ENCODE measurements at regions not wholly inside any gene's neighbourhood (a gene's known extent, or its start where the extent isn't known, plus 50 kb on each side); places are given as distances from the start of the nearest gene placed in this dataset.

DNA sequence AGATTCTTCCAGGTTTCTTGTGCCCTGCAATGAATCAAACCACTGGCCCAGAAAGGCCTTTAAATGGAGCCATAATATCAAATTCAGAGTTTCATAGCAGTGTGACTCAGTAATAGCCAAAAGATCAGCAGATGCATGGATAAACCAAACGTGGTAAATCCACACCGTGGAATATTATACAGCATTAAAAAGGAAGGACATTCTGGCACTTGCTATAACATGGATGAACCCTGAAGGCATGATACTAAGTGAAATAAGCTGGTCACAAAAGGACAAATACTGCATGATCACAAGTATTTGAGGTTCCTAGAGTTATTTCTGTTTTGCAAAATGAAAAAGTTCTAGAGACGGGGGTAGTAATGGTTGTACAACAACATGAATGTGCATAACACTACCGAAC is 140.1 kb downstream of the TOMM20 start:
- no peaks in the 10 kb centered on the region for H3K79me2 ChIP-seq (ENCODE audit: insufficient read depth)
- no peaks in the 10 kb centered on the region for H3K9me3 ChIP-seq
- peaks cover 8 to 28% of the 10 kb centered on the region in 2 experiments; a peak in 3 of 4 replicates for H3K4me1 ChIP-seq (ENCODE audit: control insufficient read depth in 1 of 2, insufficient read depth in 2 of 2, low read depth in 1 of 2, low read length in 1 of 2)
- ChIA-PET POLR2A (no interaction called here), CTCF (no interaction called here)
- no peaks in the 10 kb centered on the region for H3K27me3 ChIP-seq (ENCODE audit: insufficient read depth)
- H3K4me3 ChIP-seq (ENCODE audit: low read depth in 2 of 2, low read length in 1 of 2), result no peak overlapping the region
- peak overlapping the region; percentile 80 to 98; a peak in 3 of 4 replicates for H3K27ac ChIP-seq (ENCODE audit: low read depth in 2 of 2, low read length in 1 of 2)
- H3K36me3 ChIP-seq (replicated peaks in 1 of 2; ENCODE audit: control insufficient read depth in 1 of 2, insufficient read depth in 2 of 2, low read length in 1 of 2), result no peaks in the 10 kb centered on the region
- H3K9me2 ChIP-seq, result no peaks in the 10 kb centered on the region
- H3K4me2 ChIP-seq, result no peak overlapping the region
- WGBS (ENCODE audit: low lambda C conversion rate), result 94% methylated on average over 4 of the region's 4 CpGs
- DNase-seq, result no peak
- TF ChIP-seq FOXM1 (IDR thresholded peaks at IDR 0.05; ENCODE audit: low read depth) (no peak), JUND (IDR thresholded peaks at IDR 0.05) (no peak), MXI1 (IDR thresholded peaks at IDR 0.05; ENCODE audit: low read depth, low read length) (no peak), TAF1 (IDR thresholded peaks at IDR 0.05; ENCODE audit: borderline replicate concordance, low read depth, low read length) (no peak), RXRA (IDR thresholded peaks at IDR 0.05; ENCODE audit: borderline replicate concordance, low read depth) (no peak), EP300 (IDR thresholded peaks at IDR 0.05; ENCODE audit: borderline replicate concordance in 1 of 2, low read depth in 1 of 2, low read length in 1 of 2) (no peak), SIN3A (IDR thresholded peaks at IDR 0.05; ENCODE audit: borderline replicate concordance, low read depth, low read length) (no peak), RCOR1 (IDR thresholded peaks at IDR 0.05; ENCODE audit: low read length) (no peak), TCF12 (IDR thresholded peaks at IDR 0.05) (no peak), GABPA (IDR thresholded peaks at IDR 0.05; ENCODE audit: low read depth) (no peak), EZH2phosphoT487 (IDR thresholded peaks at IDR 0.05; ENCODE audit: borderline replicate concordance, low read depth) (no peak)
- TF ChIP-seq, protein P1, sequence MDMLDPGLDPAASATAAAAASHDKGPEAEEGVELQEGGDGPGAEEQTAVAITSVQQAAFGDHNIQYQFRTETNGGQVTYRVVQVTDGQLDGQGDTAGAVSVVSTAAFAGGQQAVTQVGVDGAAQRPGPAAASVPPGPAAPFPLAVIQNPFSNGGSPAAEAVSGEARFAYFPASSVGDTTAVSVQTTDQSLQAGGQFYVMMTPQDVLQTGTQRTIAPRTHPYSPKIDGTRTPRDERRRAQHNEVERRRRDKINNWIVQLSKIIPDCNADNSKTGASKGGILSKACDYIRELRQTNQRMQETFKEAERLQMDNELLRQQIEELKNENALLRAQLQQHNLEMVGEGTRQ (IDR thresholded peaks at IDR 0.05; ENCODE audit: borderline replicate concordance, low read depth, low read length), result no peak
- TF ChIP-seq, protein P2, sequence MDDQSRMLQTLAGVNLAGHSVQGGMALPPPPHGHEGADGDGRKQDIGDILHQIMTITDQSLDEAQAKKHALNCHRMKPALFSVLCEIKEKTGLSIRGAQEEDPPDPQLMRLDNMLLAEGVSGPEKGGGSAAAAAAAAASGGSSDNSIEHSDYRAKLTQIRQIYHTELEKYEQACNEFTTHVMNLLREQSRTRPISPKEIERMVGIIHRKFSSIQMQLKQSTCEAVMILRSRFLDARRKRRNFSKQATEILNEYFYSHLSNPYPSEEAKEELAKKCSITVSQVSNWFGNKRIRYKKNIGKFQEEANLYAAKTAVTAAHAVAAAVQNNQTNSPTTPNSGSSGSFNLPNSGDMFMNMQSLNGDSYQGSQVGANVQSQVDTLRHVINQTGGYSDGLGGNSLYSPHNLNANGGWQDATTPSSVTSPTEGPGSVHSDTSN (IDR thresholded peaks at IDR 0.05), result no peak
- TF ChIP-seq, protein P3, sequence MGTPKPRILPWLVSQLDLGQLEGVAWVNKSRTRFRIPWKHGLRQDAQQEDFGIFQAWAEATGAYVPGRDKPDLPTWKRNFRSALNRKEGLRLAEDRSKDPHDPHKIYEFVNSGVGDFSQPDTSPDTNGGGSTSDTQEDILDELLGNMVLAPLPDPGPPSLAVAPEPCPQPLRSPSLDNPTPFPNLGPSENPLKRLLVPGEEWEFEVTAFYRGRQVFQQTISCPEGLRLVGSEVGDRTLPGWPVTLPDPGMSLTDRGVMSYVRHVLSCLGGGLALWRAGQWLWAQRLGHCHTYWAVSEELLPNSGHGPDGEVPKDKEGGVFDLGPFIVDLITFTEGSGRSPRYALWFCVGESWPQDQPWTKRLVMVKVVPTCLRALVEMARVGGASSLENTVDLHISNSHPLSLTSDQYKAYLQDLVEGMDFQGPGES (IDR thresholded peaks at IDR 0.05; ENCODE audit: low read depth, low read length), result no peak
- TF ChIP-seq, protein P4, sequence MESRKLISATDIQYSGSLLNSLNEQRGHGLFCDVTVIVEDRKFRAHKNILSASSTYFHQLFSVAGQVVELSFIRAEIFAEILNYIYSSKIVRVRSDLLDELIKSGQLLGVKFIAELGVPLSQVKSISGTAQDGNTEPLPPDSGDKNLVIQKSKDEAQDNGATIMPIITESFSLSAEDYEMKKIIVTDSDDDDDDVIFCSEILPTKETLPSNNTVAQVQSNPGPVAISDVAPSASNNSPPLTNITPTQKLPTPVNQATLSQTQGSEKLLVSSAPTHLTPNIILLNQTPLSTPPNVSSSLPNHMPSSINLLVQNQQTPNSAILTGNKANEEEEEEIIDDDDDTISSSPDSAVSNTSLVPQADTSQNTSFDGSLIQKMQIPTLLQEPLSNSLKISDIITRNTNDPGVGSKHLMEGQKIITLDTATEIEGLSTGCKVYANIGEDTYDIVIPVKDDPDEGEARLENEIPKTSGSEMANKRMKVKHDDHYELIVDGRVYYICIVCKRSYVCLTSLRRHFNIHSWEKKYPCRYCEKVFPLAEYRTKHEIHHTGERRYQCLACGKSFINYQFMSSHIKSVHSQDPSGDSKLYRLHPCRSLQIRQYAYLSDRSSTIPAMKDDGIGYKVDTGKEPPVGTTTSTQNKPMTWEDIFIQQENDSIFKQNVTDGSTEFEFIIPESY (IDR thresholded peaks at IDR 0.05; ENCODE audit: borderline replicate concordance, low read depth), result no peak
- peak overlapping the region; percentile 70 for H3K9ac ChIP-seq
- H2AFZ ChIP-seq (ENCODE audit: low read depth), result no peak overlapping the region
- H3F3A ChIP-seq (replicated peaks; ENCODE audit: insufficient read depth), result peaks cover 43% of the 10 kb centered on the region
- no peaks in the 10 kb centered on the region for H4K20me1 ChIP-seq (ENCODE audit: insufficient read depth)

All from SK-N-SH (cell line).